ENCODE measurements at regions not wholly inside any gene's neighbourhood (a gene's known extent, or its start where the extent isn't known, plus 50 kb on each side); places are given as distances from the start of the nearest gene placed in this dataset.

- TF ChIP-seq, protein P1, sequence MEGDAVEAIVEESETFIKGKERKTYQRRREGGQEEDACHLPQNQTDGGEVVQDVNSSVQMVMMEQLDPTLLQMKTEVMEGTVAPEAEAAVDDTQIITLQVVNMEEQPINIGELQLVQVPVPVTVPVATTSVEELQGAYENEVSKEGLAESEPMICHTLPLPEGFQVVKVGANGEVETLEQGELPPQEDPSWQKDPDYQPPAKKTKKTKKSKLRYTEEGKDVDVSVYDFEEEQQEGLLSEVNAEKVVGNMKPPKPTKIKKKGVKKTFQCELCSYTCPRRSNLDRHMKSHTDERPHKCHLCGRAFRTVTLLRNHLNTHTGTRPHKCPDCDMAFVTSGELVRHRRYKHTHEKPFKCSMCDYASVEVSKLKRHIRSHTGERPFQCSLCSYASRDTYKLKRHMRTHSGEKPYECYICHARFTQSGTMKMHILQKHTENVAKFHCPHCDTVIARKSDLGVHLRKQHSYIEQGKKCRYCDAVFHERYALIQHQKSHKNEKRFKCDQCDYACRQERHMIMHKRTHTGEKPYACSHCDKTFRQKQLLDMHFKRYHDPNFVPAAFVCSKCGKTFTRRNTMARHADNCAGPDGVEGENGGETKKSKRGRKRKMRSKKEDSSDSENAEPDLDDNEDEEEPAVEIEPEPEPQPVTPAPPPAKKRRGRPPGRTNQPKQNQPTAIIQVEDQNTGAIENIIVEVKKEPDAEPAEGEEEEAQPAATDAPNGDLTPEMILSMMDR (IDR thresholded peaks at IDR 0.05; ENCODE audit: low read depth, low read length), result no peak
- no peak for DNase-seq (ENCODE audit: extremely low read depth, low read depth)
Observed at GRCh38 chr3:187458383-187458782, 90.2 kb downstream of the RTP4 start.

GRCh38 chr3:187456250-187456649, 88.1 kb downstream of the RTP4 start:
- TF ChIP-seq, protein P1 (IDR thresholded peaks at IDR 0.05; ENCODE audit: low read depth, low read length), result no peak
- DNase-seq (ENCODE audit: extremely low read depth, low read depth), result no peak

DNA sequence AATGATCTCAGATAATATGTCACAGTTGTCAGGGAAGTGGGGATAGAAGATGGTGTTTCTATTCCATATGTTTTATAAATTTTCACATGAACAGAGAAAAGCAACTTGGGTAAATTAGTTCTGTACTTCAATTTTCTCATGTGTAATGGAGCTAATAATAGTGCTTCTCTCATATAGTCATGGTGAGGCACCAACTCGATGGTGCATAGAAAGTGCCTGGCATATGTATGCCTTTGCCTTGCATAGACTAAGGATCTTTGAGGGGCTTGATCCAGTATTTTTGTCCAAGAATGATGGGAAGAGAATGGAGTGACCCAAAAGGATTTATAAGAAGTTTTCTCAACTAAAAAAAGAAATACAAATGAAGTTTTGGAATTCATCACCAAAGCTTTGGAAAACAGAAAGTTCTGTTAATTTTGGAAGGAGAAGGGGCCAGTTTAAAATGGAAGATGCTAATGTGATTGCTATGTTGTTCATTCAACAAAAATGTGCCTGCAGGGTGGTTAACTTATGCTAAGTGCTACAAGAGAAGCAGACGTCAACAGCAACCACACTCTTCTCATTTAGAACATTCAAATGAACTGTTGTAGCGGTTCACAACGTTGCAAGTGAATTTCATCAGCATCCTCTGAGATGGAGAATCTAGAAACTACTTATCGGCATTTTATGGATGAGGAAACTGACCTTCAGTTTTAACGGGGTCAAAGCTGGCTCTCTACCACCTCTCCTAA, 86.1 kb downstream of the RTP4 start:
- TF ChIP-seq, protein P1 (IDR thresholded peaks at IDR 0.05; ENCODE audit: low read depth, low read length), result no peak
- no peak for DNase-seq (ENCODE audit: extremely low read depth, low read depth)

- TF ChIP-seq, protein P1 (IDR thresholded peaks at IDR 0.05; ENCODE audit: low read depth, low read length), result no peak
- no peak for DNase-seq (ENCODE audit: extremely low read depth, low read depth)
Observed at GRCh38 chr3:187450431-187451190, 82.4 kb downstream of the RTP4 start.

DNA sequence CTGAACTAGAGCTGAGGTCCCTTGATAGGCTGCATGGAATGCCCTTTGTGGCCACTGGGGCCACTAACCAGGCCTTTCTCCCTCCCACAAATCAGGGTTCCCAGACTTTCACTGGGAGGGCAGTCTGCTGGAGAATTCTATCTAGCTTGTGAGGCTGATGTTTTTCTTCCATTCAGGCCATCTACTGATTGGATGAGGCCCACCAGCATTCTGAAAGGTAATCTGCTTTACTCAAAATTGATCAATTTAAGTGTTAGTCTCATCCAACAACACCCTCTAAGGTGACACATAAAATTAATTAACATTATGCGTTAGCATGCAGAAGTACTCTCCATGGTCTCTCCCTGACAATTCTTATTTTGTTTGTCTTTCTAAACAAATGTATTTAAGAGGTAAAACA, 80.5 kb downstream of the RTP4 start:
- TF ChIP-seq, protein P1 (IDR thresholded peaks at IDR 0.05; ENCODE audit: low read depth, low read length), result no peak
- DNase-seq (ENCODE audit: extremely low read depth, low read depth), result no peak

- TF ChIP-seq, protein P1 (IDR thresholded peaks at IDR 0.05; ENCODE audit: low read depth, low read length), result no peak
- no peak for DNase-seq (ENCODE audit: extremely low read depth, low read depth)
Observed at GRCh38 chr3:187447737-187448136, 79.6 kb downstream of the RTP4 start.

GRCh38 chr3:187445356-187445755, 77.2 kb downstream of the RTP4 start:
- TF ChIP-seq, protein P1 (IDR thresholded peaks at IDR 0.05; ENCODE audit: low read depth, low read length), result no peak

More at GRCh38 chr3:187445356-187445755, 77.2 kb downstream of the RTP4 start:
- DNase-seq (ENCODE audit: extremely low read depth, low read depth), result no peak

All from AG09319 (cell line).